DOHH2 (cell line): ENCODE measurements at regions not wholly inside any gene's neighbourhood (a gene's known extent, or its start where the extent isn't known, plus 50 kb on each side); places are given as distances from the start of the nearest gene placed in this dataset.
"Not testable (repeated sequence)": the region's sequence is repeated elsewhere in the genome, so short reads cannot be mapped to it uniquely, and the experiment has no call there.

Source experiments
- CTCF ChIP-seq: fragments of 200-600 bp; sonication (generic); IDR thresholded peaks from one replicate; pipeline ENCODE4 v1.5.1; 2014; ENCODE audit warnings: antibody characterized with exemption, mild to moderate bottlenecking, low read depth, low read length; ENCODE audit not compliant: poor library complexity, severe bottlenecking
- EZH2phosphoT487 ChIP-seq: fragments of 200-600 bp; sonication (generic); IDR thresholded peaks from 2 replicates; pipeline ENCODE4 v1.6.1; 2017; ENCODE audit warnings: borderline replicate concordance, mild to moderate bottlenecking, antibody characterized with exemption, low read length, moderate library complexity, mixed read lengths

- TF ChIP-seq CTCF, EZH2phosphoT487: not testable (repeated sequence)
These were observed 186.4 kb downstream of the TBC1D2B start for GRCh38 chr15:77890911-77891801.
